Lower leg skin (tissue), 3 donors: ENCODE measurements at regions not wholly inside any gene's neighbourhood (a gene's known extent, or its start where the extent isn't known, plus 50 kb on each side); places are given as distances from the start of the nearest gene placed in this dataset.

Experiments
- POLR2A ChIP-seq, 2 donors: fragments of 450-650 bp; IDR thresholded peaks; one replicate each; pipeline ENCODE4 v1.6.1; 2016 to 2017; ENCODE audit warnings: antibody characterized with exemption in 2 of 2, mild to moderate bottlenecking in 1 of 2, moderate library complexity in 1 of 2
- TF ChIP-seq, protein P1 (sequence below), 3 donors: fragments of 450-650 bp; IDR thresholded peaks; one replicate each; pipeline ENCODE4 v1.5.1; 2016; ENCODE audit warnings: antibody characterized with exemption in 3 of 3, mild to moderate bottlenecking in 3 of 3, moderate library complexity in 2 of 3

DNA sequence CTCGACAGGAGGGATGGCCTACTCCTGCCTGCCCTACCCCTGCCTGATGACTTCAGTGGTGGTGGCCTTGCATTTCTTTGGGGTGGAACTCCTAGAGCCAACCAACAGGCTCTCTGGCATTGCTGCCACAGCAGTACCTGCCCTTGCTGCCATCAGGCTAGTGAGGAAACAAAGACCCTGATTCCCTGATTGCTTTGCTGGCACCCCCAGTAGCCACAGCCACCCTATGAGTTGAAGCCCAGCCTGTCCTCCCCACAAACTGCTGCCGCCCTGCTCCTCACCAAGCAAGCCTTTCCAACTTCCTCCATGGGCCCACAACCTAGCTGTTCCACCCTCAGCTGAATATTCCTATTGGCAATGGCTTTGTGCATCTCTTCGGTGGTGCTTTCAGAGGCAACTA is 52.5 kb upstream of the KHDRBS2 start:
- TF ChIP-seq, protein P1, sequence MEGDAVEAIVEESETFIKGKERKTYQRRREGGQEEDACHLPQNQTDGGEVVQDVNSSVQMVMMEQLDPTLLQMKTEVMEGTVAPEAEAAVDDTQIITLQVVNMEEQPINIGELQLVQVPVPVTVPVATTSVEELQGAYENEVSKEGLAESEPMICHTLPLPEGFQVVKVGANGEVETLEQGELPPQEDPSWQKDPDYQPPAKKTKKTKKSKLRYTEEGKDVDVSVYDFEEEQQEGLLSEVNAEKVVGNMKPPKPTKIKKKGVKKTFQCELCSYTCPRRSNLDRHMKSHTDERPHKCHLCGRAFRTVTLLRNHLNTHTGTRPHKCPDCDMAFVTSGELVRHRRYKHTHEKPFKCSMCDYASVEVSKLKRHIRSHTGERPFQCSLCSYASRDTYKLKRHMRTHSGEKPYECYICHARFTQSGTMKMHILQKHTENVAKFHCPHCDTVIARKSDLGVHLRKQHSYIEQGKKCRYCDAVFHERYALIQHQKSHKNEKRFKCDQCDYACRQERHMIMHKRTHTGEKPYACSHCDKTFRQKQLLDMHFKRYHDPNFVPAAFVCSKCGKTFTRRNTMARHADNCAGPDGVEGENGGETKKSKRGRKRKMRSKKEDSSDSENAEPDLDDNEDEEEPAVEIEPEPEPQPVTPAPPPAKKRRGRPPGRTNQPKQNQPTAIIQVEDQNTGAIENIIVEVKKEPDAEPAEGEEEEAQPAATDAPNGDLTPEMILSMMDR (IDR thresholded peaks at IDR 0.05): no peak
- no peak for TF ChIP-seq POLR2A (IDR thresholded peaks at IDR 0.05)
